ENCODE measurements at regions not wholly inside any gene's neighbourhood (a gene's known extent, or its start where the extent isn't known, plus 50 kb on each side); places are given as distances from the start of the nearest gene placed in this dataset.
"Not testable (repeated sequence)": the region's sequence is repeated elsewhere in the genome, so short reads cannot be mapped to it uniquely, and the experiment has no call there.

DNA sequence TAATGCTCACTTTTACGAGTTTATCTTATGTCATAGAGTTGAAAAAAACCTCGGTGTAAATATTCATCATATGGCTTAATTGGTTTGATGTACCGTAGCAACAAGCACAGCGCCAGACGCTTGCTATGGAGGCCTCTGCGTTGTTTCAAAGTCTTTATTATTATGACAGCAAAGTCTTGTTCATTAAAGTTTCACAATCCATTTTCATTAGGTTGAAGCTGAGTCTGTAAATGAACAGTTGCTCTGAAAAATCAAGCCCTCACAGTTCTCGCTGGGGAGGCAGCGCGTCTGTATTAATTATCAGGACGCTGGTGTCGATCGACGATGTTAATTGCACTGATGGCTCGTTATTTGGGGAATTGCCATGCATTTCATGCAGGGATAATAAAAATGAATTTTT is 185.6 kb downstream of the INSC start:
- no peak for DNase-seq (ENCODE audit: low spot score)

DNA sequence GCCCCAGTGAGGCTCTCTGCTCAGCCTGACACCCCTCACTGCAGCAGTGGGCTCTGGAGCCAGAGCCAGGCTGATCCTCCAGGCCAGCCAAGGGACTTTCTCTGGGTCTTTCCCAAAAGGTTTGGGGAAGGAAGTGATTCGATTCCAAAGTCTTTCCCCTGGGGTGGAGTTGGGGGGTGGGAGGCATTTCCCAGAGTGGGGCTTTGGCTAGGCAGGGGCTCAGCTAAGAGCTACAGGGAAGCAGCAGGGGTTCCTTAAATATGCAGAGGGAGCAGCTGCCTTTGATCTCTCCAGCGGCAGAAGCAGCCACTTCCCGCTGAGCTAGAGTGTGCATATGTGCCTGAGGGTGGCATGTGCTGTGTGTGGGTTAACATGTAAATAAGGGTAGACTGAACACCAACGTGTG is 192.9 kb downstream of the INSC start:
- no peak for DNase-seq (ENCODE audit: low spot score)

DNA sequence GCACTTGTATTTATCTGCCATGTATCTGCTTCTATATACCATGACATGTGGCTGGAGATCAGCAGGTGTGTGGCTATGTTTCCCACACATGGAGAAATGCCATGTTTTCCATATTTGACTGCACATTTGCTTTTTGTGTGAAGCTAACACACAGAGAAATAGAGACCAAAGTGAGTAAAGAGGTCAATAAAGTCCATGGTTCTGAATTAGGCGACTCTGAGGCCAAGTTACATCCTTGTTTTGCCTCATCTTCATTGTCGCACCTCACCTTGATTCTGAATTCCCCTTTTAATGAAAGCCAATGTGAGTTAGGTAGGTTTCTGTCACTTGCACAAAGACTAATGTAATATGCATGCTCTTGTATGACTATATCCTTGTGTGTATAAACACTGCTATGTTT is 194.1 kb downstream of the INSC start:
- no peak for DNase-seq (ENCODE audit: low spot score)

DNA sequence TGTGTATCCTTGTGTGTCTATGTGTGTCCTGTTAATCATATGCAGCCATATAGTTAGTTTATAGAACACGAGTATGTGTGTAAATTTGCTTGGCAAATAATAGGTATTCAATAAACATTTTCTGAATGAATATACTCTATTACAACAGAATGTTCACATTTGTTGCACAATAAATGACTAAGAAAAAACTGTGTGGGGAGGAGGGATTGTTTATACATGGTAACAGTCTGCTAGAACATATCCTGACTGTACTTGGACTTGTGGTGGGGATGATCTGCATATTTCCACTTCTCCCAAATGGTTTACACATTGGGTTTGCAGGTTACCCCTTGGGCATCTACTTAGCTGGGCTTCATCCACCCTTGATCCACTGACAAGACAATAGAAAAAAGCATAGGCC is 194.6 kb downstream of the INSC start:
- DNase-seq (ENCODE audit: low spot score): no peak

DNA sequence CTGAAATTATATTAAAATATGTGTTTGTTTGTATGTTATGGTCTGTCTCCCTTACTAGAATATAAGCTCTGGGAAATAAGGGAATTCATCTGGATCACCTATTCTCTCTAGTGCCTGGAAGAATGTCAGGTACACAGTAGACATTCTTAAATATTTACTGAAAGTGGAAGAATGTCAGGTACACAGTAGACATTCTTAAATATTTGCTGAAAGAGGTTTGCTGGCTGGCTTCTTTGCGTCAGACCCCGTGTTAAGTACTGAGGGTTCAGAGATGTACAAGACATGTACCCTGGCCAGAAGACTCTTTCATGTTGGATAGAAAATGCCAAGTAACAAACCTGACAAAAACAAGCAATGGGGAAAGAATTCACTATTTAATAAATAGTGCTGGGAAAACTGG is 199.1 kb downstream of the INSC start:
- DNase-seq (ENCODE audit: low spot score): no peak

DNA sequence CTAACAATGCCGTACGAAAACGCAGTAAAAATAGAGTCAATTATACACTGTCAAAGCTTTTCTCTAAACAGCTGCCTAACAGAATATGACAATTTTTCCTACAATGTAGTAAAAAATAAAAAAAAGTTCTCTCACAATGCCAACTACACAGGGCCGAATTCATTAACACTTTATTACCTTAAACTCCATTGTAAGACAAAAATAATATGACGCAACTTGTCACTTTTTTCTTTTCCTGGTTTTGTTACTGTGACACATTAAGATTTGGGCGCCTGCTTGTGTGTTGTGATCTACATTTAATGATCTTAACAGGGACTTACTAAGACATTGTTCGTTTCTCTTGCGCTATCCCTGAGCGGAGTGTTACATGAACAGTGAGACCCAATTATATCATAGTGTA is 204.1 kb downstream of the INSC start:
- DNase-seq (ENCODE audit: low spot score): no peak

DNA sequence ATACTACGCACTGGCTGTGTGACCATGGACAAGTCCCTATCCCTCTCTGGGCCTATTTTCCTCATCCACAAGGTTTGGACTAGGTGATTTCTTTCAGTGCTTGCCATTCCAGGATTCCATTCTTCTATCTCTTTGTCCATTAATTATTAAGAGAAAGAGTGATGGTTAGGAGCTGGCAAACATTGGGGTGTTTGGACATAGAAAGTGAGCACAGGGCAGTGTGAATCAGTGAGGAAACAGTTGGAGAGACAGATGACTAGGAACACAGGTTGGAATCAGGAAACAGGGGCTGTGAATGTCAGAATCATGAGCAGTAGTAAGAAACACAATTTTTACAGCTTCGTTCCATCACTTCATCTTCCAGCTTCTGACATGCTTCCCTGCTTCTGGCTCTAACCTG is 211.8 kb downstream of the INSC start:
- no peak for DNase-seq (ENCODE audit: low spot score)

DNA sequence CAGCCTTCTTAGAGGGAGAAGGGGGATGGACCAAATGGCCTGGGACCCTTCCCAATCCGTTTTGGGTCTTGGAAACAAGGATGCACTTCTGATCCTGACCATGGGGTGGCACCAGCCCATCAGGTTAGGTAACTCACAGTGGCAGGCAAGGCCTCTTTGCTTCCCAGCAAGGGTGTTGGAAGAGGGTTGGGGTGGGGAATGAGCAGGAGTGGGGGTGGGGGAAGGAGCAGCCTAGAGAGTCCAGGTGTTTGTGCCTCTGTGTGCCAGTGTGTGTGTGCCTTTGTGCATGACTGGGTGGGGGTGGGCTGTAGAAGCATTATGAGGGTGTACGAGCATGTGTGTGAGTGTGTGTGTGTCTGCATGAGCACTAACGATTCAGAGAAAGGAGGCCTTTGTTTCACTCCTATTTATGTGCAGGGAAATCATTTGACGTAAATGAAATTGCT is 213.1 kb downstream of the INSC start:
- DNase-seq (ENCODE audit: low spot score): no peak

DNA sequence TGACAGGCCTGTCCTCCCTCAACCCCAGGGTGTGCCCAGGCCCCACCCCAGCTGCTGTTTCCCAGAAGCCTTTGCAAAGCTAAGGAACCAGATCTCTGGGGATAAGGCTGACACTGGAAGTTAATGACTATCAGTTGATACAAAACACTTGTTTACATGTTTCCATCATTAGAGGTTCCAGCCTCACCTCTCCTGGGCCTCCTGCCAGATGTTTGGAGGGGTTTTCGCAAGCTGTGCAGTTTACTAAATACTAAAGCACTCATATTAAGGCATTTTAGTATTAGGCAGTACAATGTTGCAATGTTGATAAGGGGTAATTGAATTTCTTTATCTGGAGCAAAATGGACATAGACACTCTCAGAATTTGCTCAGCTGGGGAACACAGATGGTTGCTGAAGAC is 218.7 kb downstream of the INSC start:
- DNase-seq (ENCODE audit: low spot score): no peak

DNA sequence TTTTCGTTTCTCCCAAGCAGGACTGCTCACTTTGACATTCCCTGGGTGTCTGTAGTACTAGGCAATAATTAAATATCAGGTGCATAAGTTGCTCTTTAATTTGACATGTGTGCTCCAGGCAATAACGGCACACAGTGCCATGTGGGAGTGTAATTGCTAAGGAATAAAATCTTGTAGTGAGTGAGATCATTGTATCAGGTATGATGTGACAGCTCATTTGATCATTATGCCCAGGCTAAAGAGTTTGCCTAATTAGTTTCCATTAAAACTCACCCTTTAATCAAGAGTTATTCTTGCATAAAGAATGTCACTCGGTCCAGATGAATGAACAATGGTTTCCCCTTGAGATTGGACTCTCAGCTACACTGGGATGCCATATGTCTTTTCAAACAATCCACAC is 220.0 kb downstream of the INSC start:
- no peak for DNase-seq (ENCODE audit: low spot score)

DNA sequence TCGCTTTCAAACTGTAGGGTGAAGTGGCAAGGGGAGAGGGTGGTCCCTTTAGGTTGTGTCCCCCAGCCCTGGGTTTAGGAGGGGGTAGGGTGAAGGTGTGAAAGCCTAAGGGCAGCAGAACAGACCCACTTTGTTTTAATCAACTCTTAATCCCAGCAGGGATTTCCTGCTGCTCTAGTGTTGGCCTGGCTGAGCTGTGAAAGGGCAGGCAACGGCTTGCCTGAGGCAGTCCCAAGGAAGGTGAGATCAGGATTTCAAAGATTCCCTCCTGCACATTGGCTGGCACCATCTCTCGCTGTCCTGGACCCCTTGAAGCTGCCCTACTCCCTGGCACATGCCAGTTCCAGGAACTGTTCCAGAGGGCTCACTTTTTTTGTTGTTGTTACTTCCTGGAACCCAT is 221.3 kb downstream of the INSC start:
- no peak for DNase-seq (ENCODE audit: low spot score)

DNA sequence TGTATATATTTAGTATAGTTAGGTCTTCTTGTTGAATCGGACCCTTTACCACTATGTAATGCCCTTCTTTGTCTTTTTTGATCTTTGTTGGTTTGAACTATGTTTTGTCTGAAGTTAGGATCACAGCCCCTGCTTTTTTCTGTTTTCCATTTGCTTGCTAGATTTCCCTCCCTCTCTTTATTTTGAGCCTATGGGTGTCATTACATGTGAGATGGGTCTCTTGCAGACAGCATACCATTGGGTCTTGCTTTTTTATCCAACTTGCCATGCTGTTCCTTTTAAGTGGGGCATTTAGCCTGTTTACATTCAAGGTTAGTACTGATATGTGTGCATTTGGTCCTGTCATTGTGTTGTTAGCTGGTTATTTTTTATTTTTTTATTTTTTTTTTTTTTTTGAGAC is 224.6 kb downstream of the INSC start:
- no peak for DNase-seq (ENCODE audit: low spot score)

DNA sequence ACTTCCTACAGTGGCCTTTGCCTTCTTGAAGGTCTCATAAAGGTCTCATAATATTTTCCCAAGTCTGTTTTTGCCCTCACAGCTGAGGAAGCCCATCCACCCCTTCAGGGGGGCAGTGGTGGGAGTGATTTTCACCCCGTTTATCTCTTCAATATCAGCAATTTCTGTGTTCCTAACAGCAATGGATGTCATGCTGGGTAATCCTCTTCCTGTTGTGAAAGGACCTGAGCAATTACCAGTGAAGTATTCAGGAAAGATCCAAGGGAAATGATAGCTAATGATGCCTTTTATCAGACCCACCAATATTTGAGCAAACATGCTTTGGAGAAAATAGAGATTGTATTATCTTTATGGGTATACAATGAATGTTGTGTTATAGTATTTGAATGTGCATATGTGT is 226.9 kb downstream of the INSC start:
- DNase-seq (ENCODE audit: low spot score): no peak

DNA sequence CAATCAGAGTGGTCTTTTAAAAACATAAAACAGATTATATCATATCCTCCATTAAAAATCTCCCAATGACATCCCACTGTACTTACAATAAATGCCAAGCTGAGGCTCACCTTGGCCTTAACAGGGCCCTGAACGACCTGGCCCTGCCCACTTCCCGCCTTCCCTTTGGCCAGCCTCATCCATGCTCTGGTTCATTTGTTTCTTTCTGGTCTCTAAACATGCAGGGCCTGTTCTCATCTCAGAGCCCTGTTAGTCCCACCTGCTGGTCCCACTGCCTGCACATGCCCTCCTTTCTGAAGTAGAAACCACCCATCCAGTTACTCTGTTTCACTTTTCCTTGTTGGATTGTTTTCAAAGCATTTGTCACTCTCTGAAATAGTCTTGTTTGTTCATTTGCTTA is 227.4 kb downstream of the INSC start:
- DNase-seq (ENCODE audit: low spot score): no peak

DNA sequence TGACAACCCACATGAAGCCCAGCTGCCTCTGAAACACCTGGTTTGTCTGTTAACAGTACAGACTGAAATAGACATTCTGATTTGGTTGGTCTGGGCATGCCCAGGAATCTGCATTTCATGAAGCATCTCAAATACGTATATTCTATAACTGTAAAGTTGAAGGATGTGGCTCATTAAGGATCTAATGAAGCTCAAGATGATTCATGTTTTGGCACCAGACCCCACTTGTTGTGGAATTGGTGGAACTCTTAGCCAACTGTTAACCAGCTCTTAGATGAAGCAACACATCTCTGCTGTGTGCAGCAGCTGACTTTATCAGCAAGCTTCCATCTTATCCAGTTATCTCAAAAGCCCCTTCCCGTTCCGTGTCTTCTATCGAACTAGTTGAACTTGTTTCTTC is 232.2 kb downstream of the INSC start:
- DNase-seq (ENCODE audit: low spot score): no peak

DNA sequence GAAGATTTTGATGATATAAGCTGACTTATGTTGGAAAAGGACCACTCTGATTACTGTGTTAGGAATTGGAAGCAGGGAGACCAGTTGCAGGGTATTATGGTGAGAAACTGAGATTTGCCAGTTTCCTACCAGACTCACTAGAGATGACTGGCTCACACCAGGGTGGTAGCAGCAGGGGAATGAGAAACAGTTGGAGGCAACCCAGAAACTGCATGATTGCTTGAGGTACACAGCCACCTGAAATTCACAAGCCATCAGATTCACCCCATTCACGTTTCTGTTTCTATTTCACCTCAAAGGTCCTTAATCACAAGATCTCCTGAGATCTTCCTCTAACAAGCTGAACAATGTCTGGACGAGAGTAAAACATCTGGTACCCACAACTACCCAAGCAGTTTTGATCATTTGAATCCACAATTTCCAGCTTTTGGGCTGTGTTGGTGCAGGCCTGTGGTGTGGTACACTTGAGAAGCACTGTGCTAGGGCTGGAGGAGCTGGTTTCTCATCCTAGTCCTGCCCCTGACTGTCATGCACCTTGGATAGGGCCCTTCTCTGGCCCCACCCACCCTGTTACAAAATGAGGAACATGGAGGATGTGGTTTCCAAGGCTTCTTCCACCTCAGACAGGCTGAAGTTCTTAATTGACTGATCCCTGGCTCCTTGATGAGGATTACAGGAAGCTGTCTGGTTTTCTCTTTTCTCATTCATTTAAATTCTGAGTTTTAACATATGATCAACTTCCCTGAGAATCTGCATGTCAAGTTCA is 233.4 kb downstream of the INSC start:
- DNase-seq (ENCODE audit: low spot score): no peak

DNA sequence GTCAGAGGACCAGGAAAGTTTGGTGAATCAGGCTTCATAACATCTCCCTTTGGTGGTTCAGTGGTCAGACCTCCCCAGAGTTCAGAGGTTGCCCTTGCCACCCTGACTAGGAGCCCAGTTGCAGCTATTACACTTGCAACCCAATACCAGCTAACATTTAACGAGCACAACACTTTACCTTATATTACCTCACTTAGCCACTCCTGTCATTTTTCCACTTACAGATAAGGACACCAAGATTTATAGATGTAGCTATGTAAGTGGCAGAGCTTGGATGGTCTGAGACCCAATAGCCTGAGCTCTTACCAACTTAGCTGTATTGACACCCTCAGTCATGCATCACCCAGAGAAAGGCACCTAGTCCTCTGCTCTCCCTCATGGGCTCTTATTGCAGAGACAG is 234.7 kb downstream of the INSC start:
- DNase-seq (ENCODE audit: low spot score): no peak

DNA sequence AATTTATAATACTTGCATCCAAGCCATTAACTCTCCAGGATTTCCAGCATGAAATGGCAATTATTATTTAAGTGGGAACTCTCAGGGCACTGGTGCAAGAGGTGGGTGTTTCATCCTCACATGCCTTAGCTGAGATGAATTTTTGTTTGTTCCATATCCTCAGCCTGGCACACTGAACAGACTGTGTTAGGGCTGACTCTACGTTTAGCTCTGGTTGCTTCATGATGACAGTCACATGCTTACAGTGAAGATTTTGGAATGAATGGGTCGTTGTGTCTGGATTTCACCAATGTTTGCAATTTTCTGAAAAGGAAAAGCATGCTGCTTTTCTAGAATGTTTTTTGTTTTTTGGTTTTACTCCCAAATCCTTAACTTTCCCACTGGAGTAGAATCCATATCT is 246.6 kb downstream of the INSC start:
- DNase-seq (ENCODE audit: low spot score): no peak

DNA sequence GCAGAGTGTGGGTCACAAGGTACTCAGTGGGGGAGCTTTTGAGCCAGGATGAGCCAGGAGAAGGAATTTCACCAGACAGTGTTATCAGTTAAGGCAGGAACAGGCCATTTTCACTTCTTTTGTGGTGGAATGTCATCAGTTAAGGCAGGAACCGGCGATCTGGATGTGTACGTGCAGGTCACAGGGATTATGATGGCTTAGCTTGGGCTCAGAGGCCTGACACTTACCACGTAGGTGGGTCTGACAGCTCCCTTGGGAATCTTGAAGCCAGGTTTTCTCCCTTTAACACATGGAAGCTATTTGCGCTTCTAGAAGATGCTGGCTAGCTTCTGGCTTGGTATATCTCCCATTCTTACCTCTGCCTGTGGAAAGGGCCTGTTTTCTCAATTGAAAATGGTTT is 250.6 kb downstream of the INSC start:
- not testable (repeated sequence) for DNase-seq (ENCODE audit: low spot score)

DNA sequence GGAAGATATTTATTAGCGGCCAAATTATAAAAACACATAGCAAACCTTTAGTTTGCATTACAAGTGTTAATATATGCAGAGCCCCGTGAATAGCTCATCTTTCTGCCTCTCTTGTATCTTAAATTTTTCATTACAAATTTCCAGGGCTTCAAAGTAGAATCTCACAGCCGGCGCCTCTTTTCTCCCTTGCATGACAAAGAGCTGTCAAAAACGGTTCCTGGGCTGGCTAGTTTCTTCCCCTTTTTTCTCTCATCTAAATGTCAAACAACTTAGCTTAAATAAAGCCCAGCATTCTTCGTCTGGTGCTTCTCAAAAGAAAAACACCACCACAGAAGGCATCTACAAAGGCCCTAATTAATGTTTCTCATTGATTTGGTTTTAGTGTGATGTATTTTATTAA is 253.0 kb downstream of the INSC start:
- no peak for DNase-seq (ENCODE audit: low spot score)

DNA sequence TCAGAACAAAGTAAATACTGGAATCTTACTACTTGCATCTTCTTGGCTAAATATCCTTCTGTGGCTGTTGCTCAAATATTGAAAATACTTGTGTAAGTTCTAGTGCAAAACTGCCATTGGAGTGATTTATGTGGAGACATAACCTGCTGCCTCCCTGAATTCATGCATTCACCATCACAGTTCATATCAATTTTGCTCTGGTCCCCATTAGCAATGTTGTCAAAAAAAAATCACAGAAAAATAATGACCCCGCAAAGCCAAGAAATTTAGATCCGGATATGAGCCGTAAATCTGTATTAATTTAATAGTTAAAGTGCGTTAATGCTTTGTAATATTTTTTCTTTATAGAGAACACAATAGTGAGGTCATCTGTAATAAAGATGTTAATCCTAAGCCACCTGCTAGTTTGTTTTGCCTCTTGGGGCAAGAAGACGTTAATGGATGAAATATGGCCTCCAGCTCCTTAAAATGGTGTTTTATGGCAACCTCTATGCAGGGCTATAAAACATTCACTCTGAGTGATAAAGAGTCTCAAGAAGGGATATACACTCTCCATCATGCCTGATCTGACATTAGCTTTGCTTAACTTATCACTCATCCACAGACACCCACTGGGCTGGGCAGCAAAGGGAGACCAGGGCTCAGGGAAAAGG is 255.9 kb downstream of the INSC start:
- DNase-seq (ENCODE audit: low spot score): no peak

DNA sequence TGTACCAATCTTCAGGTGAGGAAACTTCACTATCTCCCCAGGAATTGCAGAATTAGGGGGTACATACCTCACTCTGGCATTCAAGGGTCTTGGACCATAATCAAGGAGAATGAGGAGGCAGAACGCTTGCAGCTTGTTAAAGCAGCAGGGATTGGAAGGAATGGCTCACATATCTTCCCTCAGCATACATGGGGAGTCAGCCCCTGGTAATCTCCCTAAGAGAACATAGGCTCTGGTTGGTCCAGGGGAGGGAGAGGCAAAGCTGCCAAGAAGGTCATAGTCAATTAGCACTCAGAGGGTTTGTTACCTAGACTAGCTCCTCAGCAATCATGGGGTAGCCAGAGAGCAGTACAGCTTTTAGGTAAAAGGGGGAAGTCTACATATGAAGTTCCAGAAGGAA is 256.8 kb downstream of the INSC start:
- DNase-seq (ENCODE audit: low spot score): no peak

DNA sequence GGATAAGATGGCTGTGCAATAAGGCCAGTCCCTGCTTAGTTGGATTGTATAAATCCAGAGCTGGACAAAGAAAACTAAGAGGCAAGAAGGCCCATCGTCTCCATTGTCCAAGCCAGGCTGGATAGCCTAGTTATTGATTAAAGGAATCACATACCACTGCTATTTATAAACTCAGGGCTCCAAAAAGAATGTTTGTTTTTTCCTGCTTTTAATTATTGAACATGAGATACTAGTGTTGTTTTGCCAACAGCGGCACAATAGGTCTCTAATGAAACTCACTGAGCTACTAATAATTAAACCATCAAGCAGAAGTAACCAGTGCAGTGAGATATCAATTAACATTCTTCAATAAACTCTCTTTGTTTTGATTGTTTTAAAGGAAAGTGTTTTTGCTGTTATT is 259.7 kb downstream of the INSC start:
- DNase-seq (ENCODE audit: low spot score): no peak

DNA sequence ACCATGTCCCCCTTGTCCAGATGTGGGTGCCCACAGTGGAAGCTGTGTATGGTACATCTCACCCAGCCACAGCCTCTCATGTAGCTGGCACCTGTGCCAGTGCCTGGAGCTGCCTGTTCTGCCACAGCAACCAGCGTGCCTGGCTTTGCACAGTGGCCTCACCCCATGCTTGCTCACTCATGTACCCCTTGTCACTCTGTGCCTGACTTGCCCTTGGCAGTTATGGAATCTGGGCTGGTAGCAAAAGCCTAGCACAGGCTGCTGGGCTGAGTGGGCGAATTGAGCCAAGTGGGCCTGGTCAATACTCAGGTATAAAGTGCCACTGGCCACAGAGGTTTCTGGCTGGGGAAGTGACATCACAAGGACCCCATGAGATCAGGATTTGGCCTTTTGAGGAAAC is 264.2 kb downstream of the INSC start:
- DNase-seq (ENCODE audit: low spot score): no peak

Data from hematopoietic multipotent progenitor cell treated with erythropoietin and hydrocortisone succinate and interleukin-3 and kit ligand, for 17 days (in vitro differentiated cells).